Activated CD4-positive, CD25-positive, alpha-beta regulatory T cell treated with anti-CD3 and anti-CD28 coated beads, Interleukin-2, amount 50 U/mL, for 24 hours (primary cell): ENCODE measurements at regions not wholly inside any gene's neighbourhood (a gene's known extent, or its start where the extent isn't known, plus 50 kb on each side); places are given as distances from the start of the nearest gene placed in this dataset.
"Not testable (repeated sequence)": the region's sequence is repeated elsewhere in the genome, so short reads cannot be mapped to it uniquely, and the experiment has no call there.

ENCODE experiments used
- ATAC-seq, 2 donors: fragments of 150-1000 bp; cut with Tn5 transposase; one replicate each; pipeline ENCODE4 v1.10.0; 2021; ENCODE audit warnings: mild to moderate bottlenecking in 1 of 2, moderate library complexity in 1 of 2

- ATAC-seq, result no peak
Observed at GRCh38 chr2:129004485-129004884, 685.8 kb upstream of the HS6ST1 start.

- no peak for ATAC-seq
Observed at GRCh38 chr2:129004940-129005490, 686.3 kb upstream of the HS6ST1 start.

GRCh38 chr2:129006135-129006886, 687.6 kb upstream of the HS6ST1 start:
- no peak for ATAC-seq

- no peak for ATAC-seq
Observed at GRCh38 chr2:129006901-129007300, 688.2 kb upstream of the HS6ST1 start.

- no peak for ATAC-seq
Observed at GRCh38 chr2:129008055-129008880, 689.6 kb upstream of the HS6ST1 start.

- no peak for ATAC-seq
Observed at GRCh38 chr2:129008881-129009554, 690.4 kb upstream of the HS6ST1 start.

- ATAC-seq, result no peak
Observed at GRCh38 chr2:129009555-129010146, 691.0 kb upstream of the HS6ST1 start.

- ATAC-seq, result no peak
Observed at GRCh38 chr2:129010262-129010661, 691.6 kb upstream of the HS6ST1 start.

GRCh38 chr2:129011466-129012061, 692.9 kb upstream of the HS6ST1 start:
- ATAC-seq, result no peak

GRCh38 chr2:129014432-129014831, 695.8 kb upstream of the HS6ST1 start:
- ATAC-seq, result no peak

GRCh38 chr2:129015397-129016285, 697.0 kb upstream of the HS6ST1 start:
- no peak for ATAC-seq

GRCh38 chr2:129016972-129017371, 698.3 kb upstream of the HS6ST1 start:
- no peak for ATAC-seq

- no peak for ATAC-seq
Observed at GRCh38 chr2:129024796-129025195, 706.1 kb upstream of the HS6ST1 start.

GRCh38 chr2:129035992-129036391, 717.3 kb upstream of the HS6ST1 start:
- no peak for ATAC-seq

GRCh38 chr2:129043677-129044076, 725.0 kb upstream of the HS6ST1 start:
- not testable (repeated sequence) for ATAC-seq

GRCh38 chr2:129046475-129046874, 727.8 kb upstream of the HS6ST1 start:
- not testable (repeated sequence) for ATAC-seq

GRCh38 chr2:129050101-129050500, 731.4 kb upstream of the HS6ST1 start:
- no peak for ATAC-seq

GRCh38 chr2:129055242-129055641, 736.6 kb upstream of the HS6ST1 start:
- ATAC-seq, result no peak

GRCh38 chr2:129055824-129056223, 737.2 kb upstream of the HS6ST1 start:
- no peak for ATAC-seq

GRCh38 chr2:129056309-129056958, 737.8 kb upstream of the HS6ST1 start:
- ATAC-seq, result no peak

- ATAC-seq, result no peak
Observed at GRCh38 chr2:129056959-129057317, 738.3 kb upstream of the HS6ST1 start.
